ENCODE measurements at regions not wholly inside any gene's neighbourhood (a gene's known extent, or its start where the extent isn't known, plus 50 kb on each side); places are given as distances from the start of the nearest gene placed in this dataset.
"Not testable (repeated sequence)": the region's sequence is repeated elsewhere in the genome, so short reads cannot be mapped to it uniquely, and the experiment has no call there.

DNA sequence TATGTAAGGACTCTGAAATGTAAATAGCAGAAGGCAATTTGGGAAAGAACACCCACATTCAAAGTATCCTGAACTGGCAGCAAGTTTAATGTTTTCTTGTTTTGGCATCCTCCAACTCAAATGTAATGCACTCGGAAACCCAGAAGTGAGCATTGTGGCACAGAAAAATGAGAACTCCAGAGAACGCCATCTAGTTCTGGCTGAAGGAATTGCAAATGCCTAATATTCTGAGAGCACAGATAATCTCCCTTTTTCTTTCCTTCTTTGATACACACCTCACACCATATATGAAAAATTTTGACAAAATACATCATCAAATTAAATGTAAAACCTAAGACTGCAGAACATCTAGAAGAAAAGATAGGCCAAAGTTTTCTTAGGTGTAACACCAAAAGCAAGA, 52.1 kb downstream of the PWWP3B start:
- no peak for DNase-seq

DNA sequence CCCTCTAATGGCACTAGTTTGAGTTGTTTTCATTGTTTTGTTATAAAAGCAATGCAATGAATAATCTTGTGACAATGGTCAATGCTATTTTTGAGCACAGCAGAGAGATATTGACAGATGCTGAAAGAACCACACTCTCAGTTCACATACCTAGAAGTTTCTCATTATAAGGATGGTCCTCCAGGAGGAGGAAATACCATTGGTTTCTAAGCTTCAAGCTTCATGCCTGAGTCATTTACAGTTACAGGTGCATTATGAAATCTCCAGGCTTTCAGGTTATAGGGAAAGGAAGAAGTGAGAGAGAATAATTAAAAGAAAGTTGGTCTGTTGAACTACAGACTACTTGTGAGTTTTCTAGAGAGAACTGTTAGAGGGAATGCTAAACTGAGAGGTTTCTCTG, 75.3 kb downstream of the PWWP3B start:
- DNase-seq = no peak

DNA sequence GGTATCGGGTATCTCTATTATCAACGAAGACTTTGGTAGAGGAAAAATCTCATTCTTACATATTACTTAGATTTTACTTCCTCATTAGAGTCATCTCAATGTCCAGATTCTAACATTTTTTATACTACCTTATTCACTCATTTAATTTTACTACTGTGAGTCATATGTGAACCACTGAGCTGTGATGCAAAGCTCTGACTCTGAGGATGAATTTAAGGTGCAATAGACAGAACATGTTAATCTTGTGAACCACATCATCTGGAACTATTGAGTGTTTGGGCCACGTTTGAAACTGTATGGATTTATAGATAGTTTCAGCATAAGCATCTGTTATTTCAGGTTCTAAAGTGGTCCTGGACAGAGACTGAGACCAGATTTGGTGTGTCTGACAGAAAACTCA, 78.4 kb downstream of the PWWP3B start:
- no peak for DNase-seq

DNA sequence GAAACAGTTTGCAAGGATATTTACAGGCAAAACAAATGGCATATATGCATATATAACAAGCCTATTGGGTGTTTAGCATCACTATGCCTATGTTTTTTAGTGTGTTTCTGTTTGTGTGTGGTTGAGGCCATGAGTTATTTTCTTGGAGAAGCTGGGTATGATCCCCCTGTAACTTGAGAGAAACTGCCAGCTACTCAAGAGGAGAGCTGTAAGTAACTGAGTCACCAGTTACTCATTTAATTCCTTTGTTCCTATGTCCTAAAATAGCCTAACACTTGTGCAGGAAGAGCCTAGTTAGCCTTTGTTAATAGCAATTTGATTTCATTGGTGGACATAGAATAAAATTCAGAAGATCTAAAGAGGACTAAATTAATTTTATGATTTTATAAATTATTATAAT, 79.1 kb downstream of the PWWP3B start:
- no peak for DNase-seq

DNA sequence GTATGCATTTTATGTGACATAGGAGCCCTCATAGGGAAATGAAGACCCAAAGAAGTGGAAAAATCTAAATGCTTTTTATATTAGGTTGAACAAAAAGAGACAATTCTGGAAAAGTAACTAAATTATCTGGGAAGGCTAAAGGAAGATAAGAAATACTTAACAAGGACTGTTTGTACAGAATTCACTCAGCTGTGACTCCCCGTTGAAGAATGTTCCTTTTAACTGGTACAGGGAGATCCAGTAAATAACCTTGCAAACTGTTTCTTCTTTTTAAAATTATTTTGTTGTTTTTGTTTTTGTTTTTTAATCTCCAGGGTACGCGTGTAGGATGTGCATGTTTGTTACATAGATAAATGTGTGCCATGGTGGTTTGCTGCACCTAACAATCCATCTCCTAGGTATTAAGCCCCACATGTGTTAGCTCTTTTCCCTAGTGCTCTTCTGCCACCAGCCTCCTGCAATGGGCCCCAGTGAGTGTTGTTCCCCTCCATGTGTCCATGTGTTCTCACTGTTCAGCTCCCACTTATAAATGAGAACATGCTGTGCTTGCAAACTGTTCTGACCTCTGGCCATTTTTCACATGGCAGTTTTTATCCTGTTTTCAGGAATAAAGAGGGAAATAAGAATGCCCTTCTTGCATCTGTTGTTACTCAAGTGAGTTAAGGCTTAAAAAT, 81.7 kb downstream of the PWWP3B start:
- no peak for DNase-seq

DNA sequence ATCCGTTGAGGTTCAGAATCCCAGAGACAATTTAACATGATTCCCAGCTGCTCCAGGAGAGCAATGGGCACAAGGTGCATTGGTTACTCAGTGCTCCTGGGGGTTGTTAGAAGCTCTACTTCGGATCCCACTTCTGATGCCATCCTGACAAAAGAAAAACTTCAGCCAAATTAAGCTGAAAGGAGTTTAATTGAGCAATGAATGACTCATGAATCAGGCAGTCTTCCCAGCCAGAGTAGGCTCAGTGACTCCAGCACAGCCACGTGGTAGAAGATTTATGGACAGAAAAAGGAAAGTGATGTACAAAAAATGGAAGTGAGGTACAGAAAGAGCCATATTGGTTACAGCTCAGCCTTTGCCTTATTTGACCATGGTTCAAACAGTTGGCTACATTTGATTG, 95.7 kb downstream of the PWWP3B start:
- no peak for DNase-seq

DNA sequence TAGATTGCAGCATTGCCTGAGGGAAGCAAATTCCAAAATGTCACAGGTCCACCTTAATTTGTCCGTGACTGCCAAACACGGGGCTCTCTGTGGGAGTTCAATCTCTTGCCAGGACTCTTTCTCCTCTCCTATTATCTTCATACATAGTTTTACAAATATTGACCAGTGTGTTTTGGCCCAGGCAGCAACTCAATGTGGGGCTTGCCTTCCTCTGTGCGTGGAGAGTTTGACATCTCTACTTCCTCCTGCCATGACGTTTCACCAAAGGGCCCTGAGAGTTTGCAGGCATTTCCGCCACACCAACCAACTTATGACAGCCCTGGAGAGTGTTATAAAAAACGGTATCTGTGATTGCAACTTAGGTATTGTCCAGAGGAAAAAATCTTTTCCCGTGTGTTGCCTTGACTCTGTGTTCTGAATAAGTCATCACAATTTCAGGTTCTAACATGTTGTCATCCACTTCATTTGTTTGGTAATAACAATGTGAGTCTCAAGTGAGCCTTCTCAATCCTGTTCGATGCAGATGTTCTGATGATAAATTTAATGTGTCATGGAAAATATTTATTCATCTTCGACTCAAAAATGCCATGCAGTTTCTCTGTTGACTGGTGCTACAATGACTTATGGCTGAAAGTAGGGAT, 106.0 kb downstream of the PWWP3B start:
- not testable (repeated sequence) for DNase-seq

DNA sequence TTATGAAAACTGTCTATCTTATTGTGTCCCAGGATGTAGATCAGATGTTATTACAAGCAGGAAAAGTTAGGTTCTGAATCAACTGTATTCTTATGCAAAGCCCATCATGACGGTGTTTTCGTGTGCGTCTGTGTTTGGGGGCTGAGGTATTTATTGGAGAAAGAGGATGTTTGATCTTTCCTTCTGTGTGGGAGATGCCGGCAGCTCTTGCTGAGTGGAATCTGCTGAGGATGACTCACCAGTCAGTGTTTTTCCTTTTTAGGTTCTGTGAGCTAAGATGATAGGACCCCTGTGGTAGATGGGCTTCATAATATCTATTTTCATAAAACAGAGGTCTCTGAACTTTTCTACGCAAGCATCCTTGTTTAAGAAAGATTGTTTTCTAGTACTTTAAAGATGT, 107.1 kb downstream of the PWWP3B start:
- DNase-seq = not testable (repeated sequence)

DNA sequence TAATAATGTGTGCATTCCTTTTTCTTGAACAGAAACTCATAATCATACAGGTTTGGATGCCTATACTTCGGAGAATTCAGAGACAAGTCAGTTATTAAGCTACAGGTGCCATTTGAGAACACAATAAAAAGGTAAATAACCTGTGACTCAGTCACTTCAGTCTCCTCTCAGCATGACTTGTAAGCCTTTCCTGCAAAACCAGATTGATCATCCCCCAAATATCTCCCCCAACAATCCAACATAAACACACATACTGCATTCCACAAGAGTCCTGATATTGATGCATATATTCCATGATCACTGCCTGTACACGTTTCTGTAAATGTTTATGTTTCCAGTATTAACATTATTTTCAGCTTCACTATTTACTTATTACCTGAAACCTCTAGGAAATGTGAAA, 110.8 kb downstream of the PWWP3B start:
- no peak for DNase-seq

DNA sequence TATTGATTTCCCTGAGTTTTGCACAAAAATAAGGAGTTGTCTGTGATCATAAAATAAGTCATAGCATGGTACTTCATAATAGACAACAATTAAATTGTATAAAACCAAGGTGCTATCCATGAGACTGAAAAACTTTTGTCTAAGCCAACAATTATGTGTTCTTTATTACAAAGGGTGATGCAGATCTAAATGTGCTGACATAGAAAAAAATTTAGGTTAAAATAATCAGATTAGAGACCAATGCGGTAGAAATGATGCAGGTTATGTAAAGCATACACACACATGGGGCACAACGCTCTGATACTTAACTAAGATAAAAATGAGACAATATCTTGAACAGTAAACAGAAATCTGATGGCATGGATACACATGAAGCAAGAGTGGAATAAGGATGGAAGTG, 113.3 kb downstream of the PWWP3B start:
- no peak for DNase-seq

DNA sequence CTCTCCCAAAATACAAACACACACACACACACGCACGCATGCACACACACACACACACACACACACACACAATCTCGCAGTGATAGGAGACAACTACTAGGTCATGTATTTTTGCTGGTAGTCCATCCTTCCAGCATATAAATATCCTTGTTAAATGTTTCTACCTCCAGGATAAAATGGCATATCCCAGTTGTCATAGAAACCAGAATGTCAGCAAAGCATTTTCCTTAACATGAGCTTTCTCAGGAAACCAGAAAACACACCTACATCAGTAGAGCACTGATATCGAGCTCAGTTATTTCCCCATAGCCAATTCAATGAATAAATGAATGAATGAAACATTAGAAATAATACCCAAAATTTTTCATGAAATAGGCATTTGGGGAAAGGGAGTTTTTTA, 115.7 kb downstream of the PWWP3B start:
- DNase-seq = no peak

DNA sequence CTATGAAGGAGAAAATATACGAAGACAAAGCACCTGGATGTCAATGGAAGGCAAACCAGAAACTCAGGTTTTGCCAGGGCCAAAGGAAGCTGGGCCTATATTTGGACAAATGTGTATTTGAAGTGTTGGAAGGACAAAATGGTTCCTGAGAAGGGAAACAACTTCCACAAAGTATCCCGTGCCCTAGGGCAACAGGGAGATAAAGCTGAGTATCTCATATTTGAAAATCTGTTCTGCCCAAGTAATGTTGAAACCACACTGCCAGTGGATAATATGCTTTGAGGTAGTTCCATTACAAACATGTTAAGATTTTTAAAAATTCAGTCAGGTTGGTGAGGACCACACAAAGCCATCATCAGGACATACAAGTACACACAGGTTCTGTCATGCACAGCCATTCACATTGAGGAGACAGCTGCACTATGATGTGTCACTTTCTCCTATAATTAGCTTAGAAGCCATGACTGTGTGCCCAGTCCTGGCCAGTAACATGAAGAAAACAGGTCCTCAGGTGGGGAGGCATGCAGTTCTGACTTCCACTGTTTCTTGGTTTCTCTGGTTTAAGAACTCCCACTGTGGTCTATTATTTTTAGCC, 116.4 kb downstream of the PWWP3B start:
- DNase-seq = no peak

DNA sequence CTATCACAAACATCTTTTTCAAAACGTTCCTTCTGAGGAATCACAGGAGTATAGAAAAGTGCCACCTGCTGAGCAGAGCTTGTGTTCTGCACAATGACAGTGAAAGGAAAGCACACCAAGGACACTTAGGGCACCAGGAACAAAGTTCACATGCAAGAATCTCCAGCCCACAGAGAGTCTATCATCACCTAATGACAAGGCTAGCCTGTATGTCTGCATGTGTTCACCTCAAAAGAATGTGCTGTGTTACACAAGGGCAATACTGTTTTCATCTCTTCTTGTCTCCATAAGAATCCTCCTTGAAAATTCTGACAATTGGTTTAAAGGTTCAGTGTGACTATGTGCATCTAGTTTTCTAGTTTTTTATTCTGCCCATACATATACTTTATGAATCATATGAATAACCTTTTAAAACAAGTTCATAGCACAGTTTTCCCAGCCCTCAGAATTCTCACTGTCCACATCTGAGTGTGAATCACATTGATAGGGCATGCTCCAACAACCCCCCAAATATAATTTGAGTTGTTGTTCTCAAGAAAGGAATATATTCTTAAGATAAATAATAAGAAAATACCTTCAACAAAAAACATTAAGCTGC, 118.0 kb downstream of the PWWP3B start:
- DNase-seq = no peak

DNA sequence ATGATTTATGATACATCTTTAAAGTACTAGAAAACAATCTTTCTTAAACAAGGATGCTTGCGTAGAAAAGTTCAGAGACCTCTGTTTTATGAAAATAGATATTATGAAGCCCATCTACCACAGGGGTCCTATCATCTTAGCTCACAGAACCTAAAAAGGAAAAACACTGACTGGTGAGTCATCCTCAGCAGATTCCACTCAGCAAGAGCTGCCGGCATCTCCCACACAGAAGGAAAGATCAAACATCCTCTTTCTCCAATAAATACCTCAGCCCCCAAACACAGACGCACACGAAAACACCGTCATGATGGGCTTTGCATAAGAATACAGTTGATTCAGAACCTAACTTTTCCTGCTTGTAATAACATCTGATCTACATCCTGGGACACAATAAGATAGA, 122.7 kb downstream of the PWWP3B start:
- DNase-seq = not testable (repeated sequence)

DNA sequence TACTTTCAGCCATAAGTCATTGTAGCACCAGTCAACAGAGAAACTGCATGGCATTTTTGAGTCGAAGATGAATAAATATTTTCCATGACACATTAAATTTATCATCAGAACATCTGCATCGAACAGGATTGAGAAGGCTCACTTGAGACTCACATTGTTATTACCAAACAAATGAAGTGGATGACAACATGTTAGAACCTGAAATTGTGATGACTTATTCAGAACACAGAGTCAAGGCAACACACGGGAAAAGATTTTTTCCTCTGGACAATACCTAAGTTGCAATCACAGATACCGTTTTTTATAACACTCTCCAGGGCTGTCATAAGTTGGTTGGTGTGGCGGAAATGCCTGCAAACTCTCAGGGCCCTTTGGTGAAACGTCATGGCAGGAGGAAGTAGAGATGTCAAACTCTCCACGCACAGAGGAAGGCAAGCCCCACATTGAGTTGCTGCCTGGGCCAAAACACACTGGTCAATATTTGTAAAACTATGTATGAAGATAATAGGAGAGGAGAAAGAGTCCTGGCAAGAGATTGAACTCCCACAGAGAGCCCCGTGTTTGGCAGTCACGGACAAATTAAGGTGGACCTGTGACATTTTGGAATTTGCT, 123.8 kb downstream of the PWWP3B start:
- DNase-seq = not testable (repeated sequence)

DNA sequence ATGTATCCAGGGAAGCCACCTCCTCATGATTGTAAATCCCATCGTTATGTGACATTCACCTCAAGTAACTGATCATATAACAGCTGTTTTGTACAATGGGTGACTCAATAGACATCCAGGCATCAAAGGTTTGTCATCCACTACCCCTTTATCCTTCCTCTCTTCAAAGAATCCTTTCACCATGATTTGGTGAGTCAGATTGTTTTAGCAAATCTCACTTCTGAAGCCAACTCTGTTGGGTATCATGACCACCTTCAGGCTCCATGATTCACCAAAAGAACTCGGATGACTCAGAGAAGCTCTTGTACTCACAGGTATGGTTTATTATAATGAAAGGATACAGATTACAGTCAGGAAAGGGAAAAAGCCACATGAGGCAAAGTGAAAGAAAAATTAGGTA, 132.1 kb downstream of the PWWP3B start:
- no peak for DNase-seq

DNA sequence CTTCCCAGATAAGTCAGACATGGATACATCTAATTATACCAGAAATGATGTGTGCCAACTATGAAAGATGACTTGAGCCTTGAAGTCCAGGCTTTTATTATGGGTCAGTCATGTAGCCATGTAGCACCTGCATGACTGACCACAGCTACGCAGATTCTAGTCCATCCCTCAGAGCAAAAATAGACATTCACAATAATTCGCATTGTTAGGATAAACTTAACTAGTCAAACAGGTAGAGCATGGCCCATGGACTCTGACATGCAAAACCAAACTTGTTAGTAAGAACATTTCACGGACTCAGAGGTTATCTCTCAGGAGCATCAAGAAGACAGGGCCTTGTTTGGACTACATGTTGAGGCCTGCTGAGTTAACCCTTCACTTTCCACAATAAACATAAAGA, 132.6 kb downstream of the PWWP3B start:
- DNase-seq = no peak

DNA sequence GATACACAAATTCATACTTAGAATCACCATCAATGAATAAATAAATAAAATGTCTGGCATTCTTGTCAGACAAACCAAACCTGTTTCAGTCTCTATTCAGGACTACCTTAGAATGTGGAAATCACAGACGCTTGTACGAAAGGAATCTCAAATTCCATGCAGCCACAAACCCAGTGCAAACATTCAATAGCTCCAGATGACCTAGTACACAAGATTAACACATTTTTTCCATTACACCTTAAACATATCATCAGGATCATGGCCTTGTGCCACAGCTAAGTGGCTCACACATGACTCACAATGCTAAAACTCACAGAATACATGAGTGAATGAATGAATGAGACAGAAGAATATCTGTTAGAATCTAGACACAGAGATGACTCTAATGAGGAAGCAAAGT, 134.2 kb downstream of the PWWP3B start:
- no peak for DNase-seq

DNA sequence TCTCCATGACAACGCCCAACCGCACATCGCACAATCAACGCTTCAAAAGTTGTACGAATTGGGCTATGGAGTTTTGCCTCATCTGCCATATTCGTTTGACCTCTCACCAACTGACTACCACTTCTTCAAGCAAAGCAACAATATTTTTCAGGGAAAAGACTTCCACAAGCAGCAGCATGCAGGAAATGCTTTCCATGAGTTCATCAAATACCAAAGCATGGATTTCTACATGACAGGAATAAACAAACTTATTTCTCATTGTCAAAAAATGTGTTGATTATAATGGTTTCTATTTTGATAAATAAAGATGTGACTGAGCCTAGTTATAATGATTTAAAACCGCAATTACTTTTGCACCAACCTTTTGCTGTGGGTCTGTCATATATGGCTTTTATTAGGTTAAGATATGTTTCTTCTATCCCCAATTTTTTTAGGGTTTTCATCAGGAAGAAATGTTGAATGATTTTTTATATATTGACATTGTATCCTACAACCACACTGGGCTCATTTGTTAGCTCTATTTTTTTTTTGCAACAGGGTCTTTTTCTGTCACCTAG, 138.4 kb downstream of the PWWP3B start:
- no peak for DNase-seq

DNA sequence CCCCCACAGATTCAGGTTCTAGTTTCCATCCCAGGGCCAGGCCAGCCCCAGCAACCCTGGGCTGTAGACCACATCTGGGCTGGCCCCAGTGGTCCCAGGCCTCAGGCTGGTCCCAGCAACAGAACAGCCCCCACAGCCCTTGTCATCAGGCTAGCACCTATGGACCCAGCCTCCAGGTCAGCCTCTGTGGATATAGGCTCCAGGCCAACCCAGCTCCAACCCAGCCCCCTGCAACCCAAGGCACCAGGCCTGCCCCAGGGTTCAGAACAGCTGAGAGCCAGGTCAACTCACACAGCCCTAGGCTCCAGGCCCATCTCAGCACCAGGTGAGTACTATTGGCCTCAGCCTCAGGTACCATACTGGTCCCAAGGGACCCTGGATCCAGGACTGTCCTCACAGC, 155.3 kb downstream of the PWWP3B start:
- no peak for DNase-seq

DNA sequence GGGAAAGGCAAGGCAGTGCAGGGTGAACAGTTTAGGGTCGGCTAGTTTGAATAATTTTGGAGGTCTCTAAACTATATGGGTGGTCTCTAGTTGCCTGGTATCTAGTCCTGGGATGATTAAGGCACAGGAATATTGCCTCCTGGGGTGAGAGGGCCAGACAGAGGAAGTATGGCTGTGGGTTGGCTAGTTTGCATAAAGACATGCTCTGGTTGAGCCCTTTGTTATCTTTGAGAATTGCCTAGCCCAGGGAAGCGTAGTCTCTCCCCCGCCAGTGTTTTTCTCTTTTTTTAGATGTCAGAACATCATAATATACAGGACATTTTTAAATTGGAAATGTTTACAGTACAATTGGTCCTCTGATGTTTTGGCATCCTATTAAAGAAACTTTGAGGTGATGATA, 163.5 kb downstream of the PWWP3B start:
- DNase-seq = no peak

DNA sequence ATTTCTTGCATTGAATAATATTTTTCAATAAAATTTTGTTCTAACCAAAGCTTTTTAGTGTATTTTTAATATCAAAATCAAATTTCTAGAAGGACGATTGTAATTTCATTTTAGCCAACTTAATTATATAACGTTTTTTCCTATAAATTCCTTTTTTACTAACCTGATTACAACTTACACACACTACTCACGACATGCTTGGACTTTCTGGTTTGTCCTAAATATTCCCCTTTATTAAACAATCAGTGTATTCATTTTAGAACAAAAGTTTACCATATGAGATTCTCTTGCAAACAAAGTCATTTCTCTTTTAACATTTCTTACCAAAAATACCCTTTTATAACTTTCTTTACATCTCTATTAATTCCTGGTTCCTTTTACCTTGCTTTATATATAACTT, 173.7 kb downstream of the PWWP3B start:
- DNase-seq = no peak

DNA sequence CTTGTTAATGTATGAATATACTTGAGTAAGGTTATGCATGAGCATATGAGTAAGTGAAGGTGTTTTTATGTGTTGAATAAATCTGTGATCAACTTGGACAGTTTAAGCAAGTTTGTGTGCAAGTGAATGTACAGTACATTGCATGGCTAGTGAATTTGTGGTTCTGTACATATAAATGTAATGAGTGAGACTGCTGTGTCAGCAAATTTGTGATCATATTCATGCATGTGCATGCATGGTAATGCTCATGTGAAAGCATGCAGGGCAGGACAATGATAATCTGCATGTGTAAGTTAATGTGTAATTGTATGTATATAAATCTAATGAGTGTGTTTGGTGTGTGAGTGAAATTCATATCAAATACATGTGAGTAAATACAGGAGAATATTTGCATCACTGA, 188.5 kb downstream of the PWWP3B start:
- no peak for DNase-seq

DNA sequence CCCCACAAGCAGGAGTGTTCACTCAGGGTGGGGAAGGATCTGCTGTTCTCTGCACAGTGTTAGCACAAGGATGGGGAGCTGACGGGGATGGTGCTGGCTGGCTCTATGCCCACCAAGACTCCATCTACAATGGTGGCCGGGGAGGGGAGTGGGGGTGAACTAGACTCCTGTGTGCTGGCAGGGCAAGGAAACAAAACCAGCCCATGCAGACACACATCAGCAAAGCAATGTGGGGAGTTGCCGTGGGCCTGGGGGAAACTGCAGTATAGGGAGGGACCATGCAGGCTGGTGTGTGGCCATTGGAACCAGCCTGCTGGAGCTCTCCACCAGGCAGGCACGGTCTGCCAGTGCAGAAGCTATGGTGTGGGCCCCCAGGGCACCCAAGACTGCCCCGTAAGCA, 195.1 kb downstream of the PWWP3B start:
- no peak for DNase-seq
